ENCODE measurements at regions not wholly inside any gene's neighbourhood (a gene's known extent, or its start where the extent isn't known, plus 50 kb on each side); places are given as distances from the start of the nearest gene placed in this dataset.
"Not testable (repeated sequence)": the region's sequence is repeated elsewhere in the genome, so short reads cannot be mapped to it uniquely, and the experiment has no call there.

GRCh38 chr6:178119-178518, 114.2 kb upstream of the DUSP22 start:
- BruUV-seq (replicated peaks): no TSS peak
- POLR2A ChIA-PET: no interaction called here
- Histone ChIP-seq H3K9me2 (ENCODE audit: insufficient read depth) (no peaks in the 10 kb centered on the region), H3K4me3 (replicated peaks in 1 of 2; ENCODE audit: low read depth in 1 of 2, low read length in 2 of 2) (no peak overlapping the region), H3K9ac (ENCODE audit: low read length) (no peak overlapping the region), H3K36me3 (ENCODE audit: control insufficient read depth in 1 of 2, insufficient read depth in 2 of 2, low read length in 2 of 2) (no peaks in the 10 kb centered on the region), H4K20me1 (ENCODE audit: insufficient read depth) (no peaks in the 10 kb centered on the region), H3K27me3 (ENCODE audit: insufficient read depth, low read length) (no peaks in the 10 kb centered on the region), H3K79me2 (ENCODE audit: insufficient read depth, low read length) (no peaks in the 10 kb centered on the region), H3K9me3 (ENCODE audit: control insufficient read depth in 1 of 2, insufficient read depth in 1 of 2, low read depth in 1 of 2, low read length in 2 of 2) (no peaks in the 10 kb centered on the region), H3K4me1 (ENCODE audit: control insufficient read depth in 1 of 2, insufficient read depth in 2 of 2, low read length in 2 of 2) (no peaks in the 10 kb centered on the region), H3K4me2 (ENCODE audit: low read length) (no peak overlapping the region), H3K27ac (ENCODE audit: low read depth, low read length) (no peak overlapping the region), H2AFZ (ENCODE audit: low read depth, low read length, poor library complexity, severe bottlenecking) (no peak overlapping the region)
- RAD21 ChIA-PET (ENCODE audit: low non-redundant PET in 1 of 2, low total read pairs in 2 of 2, uncharacterized antibody in 2 of 2, unreplicated experiment in 2 of 2): no interaction called here
- intact Hi-C loops (cut with micrococcal nuclease): no loop called here
- no peak for DNase-seq (ENCODE audit: low read depth, low spot score)
- no peak for ATAC-seq
- TF ChIP-seq EZH2phosphoT487 (IDR thresholded peaks at IDR 0.05; ENCODE audit: borderline replicate concordance): no peak
- CTCF ChIA-PET: no interaction called here

GRCh38 chr6:178929-179328, 113.4 kb upstream of the DUSP22 start:
- H3K36me3 ChIP-seq (ENCODE audit: control insufficient read depth in 1 of 2, insufficient read depth in 2 of 2, low read length in 2 of 2); H3K9ac ChIP-seq (ENCODE audit: low read length); H3K4me3 ChIP-seq (replicated peaks in 1 of 2; ENCODE audit: low read depth in 1 of 2, low read length in 2 of 2); RAD21 ChIA-PET (ENCODE audit: low non-redundant PET in 1 of 2, low total read pairs in 2 of 2, uncharacterized antibody in 2 of 2, unreplicated experiment in 2 of 2); H3K4me1 ChIP-seq (ENCODE audit: control insufficient read depth in 1 of 2, insufficient read depth in 2 of 2, low read length in 2 of 2); H3K79me2 ChIP-seq (ENCODE audit: insufficient read depth, low read length); intact Hi-C loops (cut with micrococcal nuclease); CTCF ChIA-PET; H3K27me3 ChIP-seq (ENCODE audit: insufficient read depth, low read length); H3K9me3 ChIP-seq (ENCODE audit: control insufficient read depth in 1 of 2, insufficient read depth in 1 of 2, low read depth in 1 of 2, low read length in 2 of 2); BruUV-seq (replicated peaks); DNase-seq (ENCODE audit: low read depth, low spot score); POLR2A ChIA-PET; ATAC-seq; H4K20me1 ChIP-seq (ENCODE audit: insufficient read depth); H3K27ac ChIP-seq (ENCODE audit: low read depth, low read length); H2AFZ ChIP-seq (ENCODE audit: low read depth, low read length, poor library complexity, severe bottlenecking); H3K9me2 ChIP-seq (ENCODE audit: insufficient read depth); H3K4me2 ChIP-seq (ENCODE audit: low read length): not testable (repeated sequence)

- Histone ChIP-seq H3K27me3 (ENCODE audit: insufficient read depth, low read length) (no peaks in the 10 kb centered on the region), H3K36me3 (ENCODE audit: control insufficient read depth in 1 of 2, insufficient read depth in 2 of 2, low read length in 2 of 2) (no peaks in the 10 kb centered on the region), H3K4me2 (ENCODE audit: low read length) (no peak overlapping the region), H2AFZ (ENCODE audit: low read depth, low read length, poor library complexity, severe bottlenecking) (no peak overlapping the region), H4K20me1 (ENCODE audit: insufficient read depth) (no peaks in the 10 kb centered on the region), H3K9ac (ENCODE audit: low read length) (no peak overlapping the region), H3K4me1 (ENCODE audit: control insufficient read depth in 1 of 2, insufficient read depth in 2 of 2, low read length in 2 of 2) (no peaks in the 10 kb centered on the region), H3K4me3 (replicated peaks in 1 of 2; ENCODE audit: low read depth in 1 of 2, low read length in 2 of 2) (no peak overlapping the region), H3K79me2 (ENCODE audit: insufficient read depth, low read length) (no peaks in the 10 kb centered on the region), H3K9me3 (ENCODE audit: control insufficient read depth in 1 of 2, insufficient read depth in 1 of 2, low read depth in 1 of 2, low read length in 2 of 2) (no peaks in the 10 kb centered on the region), H3K27ac (ENCODE audit: low read depth, low read length) (no peak overlapping the region), H3K9me2 (ENCODE audit: insufficient read depth) (no peaks in the 10 kb centered on the region)
- intact Hi-C loops (cut with micrococcal nuclease): no loop called here
- ATAC-seq (no peak), DNase-seq (ENCODE audit: low read depth, low spot score) (no peak)
- CTCF ChIA-PET: no interaction called here
- POLR2A ChIA-PET: no interaction called here
- BruUV-seq (replicated peaks): no TSS peak
- TF ChIP-seq POLR2AphosphoS5 (IDR thresholded peaks at IDR 0.05; ENCODE audit: low read depth, low read length) (no peak), CTCF (IDR thresholded peaks at IDR 0.05 in 2 of 3, conservative IDR thresholded peaks at IDR 0.05 in 1 of 3; ENCODE audit: borderline replicate concordance in 1 of 3, insufficient read depth in 1 of 3, low read depth in 2 of 3, low read length in 2 of 3) (no peak), MAX (IDR thresholded peaks at IDR 0.05) (no peak), EZH2phosphoT487 (IDR thresholded peaks at IDR 0.05; ENCODE audit: borderline replicate concordance) (no peak), YY1 (IDR thresholded peaks at IDR 0.05; ENCODE audit: extremely low read depth, insufficient replicate concordance, low read depth, low read length) (no peak), CEBPB (IDR thresholded peaks at IDR 0.05; ENCODE audit: low read depth) (no peak), EGR1 (IDR thresholded peaks at IDR 0.05; ENCODE audit: low read depth) (no peak)
- RAD21 ChIA-PET (ENCODE audit: low non-redundant PET in 1 of 2, low total read pairs in 2 of 2, uncharacterized antibody in 2 of 2, unreplicated experiment in 2 of 2): no interaction called here
Measured at GRCh38 chr6:179340-179950, 112.8 kb upstream of the DUSP22 start.

Data from HCT116 (cell line).